ENCODE measurements at regions not wholly inside any gene's neighbourhood (a gene's known extent, or its start where the extent isn't known, plus 50 kb on each side); places are given as distances from the start of the nearest gene placed in this dataset.

DNA sequence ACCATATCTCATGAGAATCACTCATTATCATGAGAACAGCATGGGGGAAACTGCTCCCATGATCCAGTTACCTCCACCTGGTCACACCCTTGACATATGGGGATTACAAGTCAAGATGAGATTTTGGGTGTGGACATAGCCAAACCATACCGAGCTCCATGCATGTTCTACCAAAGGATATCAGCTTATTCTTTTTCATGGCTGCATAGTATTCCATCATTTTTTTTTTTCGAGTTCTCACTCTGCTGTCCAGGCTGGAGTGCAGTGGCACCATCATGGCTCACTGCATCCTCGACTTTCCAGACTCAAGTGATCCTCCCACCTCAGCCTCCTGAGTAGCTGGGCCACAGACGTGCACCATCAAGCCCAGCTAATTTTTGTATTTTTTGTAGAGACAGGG, 668.3 kb downstream of the GATA3 start:
- no peak for DNase-seq (ENCODE audit: low read depth in 4 of 4, low spot score in 2 of 4)

DNA sequence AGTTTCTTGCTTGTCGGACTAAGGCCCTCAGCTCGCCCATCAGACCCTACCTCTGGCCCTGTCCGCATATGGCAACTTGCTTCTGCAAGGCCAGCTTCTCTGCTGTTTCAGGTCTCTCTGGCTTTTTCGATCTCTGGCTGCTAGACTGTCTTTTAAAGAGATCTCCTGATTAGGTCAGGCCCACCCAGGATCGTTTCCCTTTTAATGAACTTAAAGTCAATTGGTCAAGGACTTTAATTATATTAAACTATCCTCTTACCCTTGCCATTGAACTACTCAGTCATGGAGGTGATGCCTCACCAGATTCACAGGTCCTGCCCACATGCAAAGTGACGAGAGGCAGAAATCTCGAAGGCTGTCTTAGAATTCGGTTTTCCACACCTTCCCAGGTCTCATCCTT, 670.9 kb downstream of the GATA3 start:
- no peak for DNase-seq (ENCODE audit: low read depth in 4 of 4, low spot score in 2 of 4)

DNA sequence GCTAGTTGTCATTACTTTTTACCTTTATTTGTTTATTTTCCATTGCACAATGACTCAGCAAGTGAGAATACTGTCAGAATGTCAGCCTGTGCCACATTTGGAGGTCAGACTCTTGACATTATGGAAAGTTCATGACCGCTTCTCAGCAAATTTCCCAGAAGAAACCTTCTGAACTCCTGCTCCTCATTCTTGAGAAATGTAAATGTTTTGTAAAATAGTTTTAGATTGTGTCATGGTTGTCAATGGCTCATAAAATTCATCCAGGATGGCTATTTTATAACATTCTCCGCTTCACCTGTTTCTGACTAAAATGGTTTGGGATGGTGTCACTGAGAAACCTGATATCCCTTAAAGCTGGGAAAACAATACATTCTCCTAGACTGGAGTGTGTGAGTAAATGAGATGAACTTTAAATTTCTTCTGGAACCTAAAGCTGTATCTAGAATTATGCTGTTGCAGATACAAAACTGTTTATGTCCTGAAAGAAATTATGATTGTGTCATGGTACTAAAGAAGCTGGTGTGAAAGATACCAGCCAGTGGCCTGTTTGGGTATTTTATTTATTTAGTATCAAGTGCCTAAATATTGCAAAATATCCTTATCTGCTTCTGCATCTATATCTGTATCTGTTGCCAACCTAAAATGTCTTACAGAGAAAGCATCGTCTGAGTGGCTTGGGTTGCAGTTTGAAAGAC, 671.7 kb downstream of the GATA3 start:
- DNase-seq (ENCODE audit: low read depth in 4 of 4, low spot score in 2 of 4) = no peak

DNA sequence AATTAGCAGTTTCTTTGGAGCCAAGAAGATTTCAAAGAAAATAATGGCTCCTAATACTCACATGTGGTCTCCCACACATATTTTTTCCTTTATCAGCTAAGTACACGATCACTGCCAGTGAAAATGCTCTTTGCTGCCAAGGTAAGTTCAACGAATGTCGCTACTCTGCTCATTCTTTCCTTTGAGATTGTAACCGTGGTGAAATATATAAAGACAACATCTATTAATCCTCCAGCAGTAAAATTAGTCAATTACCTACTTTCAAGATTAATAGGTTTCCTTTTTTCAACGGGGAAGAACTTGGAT, 672.2 kb downstream of the GATA3 start:
- DNase-seq (ENCODE audit: low read depth in 4 of 4, low spot score in 2 of 4) = no peak

DNA sequence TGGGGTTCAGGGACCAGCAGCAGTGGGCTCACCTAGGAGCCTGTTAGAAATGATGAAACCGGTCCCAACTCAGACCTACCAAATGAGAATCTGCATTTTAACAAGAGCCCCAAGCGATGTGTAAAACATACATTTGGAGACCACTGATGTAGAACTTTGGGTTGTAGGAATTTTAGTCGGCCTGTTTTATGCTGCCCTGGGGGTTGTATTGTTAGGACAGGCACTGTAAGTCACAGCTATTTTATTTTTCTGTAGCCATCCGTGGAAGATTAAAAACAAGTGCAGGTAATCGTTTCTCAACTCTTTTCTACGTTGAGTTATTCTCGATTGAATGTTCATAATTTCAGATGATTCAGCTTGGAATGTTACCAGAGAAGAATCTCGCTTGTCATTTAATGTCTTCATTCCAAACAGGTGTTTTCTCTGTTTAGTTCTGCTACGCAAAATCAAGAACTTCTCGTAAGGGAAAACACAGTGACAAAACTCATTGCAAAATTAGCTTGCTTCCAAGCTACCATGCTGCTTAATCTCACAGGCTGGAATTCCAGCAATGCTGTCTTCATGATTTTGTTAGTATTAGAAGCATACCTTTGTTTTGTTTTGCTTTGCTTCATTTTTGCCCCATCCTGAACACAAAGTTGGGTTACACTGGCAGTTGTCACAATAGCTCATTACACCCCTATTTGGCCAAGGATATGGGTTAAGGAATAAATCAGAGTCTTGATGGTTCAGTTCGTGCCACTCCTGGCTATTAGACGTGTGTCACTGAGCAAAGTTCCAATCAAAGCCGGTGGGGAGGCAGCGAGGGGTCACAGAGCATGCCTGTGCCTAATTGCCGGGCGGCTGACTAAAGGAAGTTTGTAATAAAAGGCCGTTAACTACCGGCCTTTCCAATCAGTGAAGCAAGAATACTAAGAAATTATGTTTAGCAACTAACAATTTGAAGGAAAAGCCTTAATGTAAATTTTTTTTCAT, 676.9 kb downstream of the GATA3 start:
- DNase-seq (ENCODE audit: low read depth in 4 of 4, low spot score in 2 of 4) = peak in 1 of 4 donors; percentile 37

DNA sequence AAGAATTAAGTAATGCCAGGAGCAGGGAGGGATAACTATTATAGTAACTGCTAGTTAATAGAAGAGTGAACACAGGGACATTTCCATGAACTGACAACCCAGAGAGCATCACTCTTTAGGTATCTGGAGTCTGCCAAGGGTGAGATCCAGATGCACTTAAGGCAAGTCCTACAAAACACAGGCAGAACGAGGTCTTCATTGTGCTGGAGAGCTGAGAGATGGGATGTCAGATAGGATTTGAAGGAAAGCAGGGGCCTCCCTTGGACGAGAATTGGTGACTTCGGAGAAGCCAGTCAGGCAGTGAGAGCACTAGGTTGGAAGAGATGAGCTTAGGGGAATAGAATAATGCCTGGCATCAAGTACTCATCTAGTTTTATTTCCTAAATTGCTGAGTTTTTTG, 684.5 kb downstream of the GATA3 start:
- no peak for DNase-seq (ENCODE audit: low read depth in 4 of 4, low spot score in 2 of 4)

DNA sequence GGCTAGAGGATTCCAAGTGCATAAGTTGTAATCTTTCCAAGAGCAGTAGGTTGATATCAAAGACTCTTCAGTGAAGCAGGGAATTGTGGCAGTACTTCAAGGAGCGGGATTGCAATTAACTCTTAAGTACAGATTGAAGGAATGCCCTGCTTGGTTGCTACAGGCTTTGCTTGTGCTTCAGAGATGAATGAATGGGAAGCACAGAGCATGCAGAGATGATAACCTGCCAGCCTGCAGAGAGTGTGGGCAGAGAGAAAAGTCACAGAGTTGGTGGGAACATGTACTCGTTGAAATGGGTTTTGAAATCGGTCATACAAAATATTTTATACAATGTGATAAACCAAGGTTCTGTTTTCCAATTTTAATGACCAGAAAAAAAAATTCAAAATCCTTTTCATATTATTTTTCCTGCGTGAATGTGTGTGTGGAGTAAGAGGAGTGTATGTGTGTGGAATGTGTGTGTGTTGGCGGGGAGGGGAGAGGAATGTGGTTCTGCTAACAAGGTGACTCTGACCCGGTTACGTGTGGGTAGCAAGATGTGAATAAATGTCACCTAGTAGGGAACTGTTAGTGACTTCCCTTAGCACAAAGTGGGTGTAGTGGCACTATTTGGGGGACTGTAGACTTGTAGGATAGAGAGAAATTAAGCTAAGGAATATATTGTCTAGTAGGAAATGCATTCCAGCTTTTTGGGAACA, 697.8 kb downstream of the GATA3 start:
- DNase-seq (ENCODE audit: low read depth in 4 of 4, low spot score in 2 of 4) = no peak

DNA sequence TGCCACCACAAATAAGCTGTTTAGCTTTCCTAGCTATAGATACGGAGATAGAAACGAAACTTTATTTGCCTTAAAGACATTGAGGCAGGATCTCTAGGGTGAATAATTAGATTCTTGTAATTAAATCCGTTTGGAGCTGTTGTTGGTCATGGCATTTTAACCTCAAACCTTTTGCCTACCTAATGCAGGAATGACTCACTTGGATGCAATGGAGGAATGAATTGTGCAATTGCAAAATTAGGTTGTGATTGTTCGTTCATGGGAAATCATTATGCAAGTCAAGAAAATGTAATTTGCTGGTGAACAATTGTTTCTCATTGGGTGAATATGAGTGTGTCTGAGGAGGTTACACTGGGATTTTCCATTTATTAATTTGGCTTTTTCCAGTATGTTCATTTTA, 703.5 kb downstream of the GATA3 start:
- DNase-seq (ENCODE audit: low read depth in 4 of 4, low spot score in 2 of 4) = no peak

DNA sequence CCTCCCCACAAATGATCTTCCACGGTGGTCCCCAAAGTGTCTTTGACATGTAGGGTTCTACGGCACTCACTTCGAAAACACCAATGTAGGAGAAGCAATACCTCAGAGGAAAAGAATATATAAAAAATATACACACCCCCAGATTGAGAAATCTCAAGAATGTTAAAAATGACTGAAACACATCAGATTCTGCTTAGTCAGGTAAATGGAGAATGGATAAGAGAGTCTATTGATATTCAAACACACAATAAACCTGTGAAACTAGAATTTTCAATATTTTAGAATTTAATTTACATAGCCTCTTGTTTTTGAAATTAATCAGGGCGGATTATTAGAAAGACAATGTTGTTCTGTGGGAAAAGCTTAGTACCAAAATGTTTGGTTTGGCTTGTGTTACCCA, 712.4 kb downstream of the GATA3 start:
- DNase-seq (ENCODE audit: low read depth in 4 of 4, low spot score in 2 of 4) = no peak

DNA sequence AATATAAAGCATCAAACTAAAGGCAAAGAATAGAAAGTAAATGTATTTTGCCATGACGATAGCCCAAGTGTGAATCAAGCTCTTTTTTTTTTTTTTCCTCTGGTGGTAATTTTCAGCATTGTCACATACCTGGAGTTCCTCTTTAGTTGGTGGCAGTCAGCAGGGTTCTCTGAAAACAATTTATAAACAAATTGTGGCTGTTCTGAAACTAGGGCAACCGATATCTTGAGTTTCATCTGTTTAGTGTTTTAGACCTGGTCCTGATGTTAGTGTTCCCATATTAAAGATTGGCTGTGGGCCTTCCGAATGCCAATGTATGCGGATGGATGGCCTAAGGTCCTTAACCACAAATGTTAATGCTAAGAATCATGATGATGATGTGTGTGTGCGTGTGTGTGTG, 713.1 kb downstream of the GATA3 start:
- DNase-seq (ENCODE audit: low read depth in 4 of 4, low spot score in 2 of 4) = no peak

DNA sequence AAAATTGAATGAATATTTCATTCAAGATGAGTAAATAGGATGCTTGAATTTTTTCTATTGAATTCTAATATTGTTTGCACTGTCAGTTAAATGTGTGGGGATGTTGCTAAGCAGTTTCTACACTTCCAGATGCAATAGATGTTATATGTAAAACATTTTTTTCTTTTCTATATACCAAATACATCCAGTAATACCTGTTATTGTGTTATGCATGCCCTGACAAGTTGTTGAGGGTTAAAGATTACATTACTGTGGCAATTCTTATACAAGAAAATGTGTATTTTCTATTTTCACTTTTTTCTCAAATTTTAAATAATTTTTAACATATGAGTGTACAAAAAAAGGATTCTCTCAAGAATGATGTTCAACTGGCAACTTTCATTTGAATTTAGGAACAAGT, 713.9 kb downstream of the GATA3 start:
- no peak for DNase-seq (ENCODE audit: low read depth in 4 of 4, low spot score in 2 of 4)

DNA sequence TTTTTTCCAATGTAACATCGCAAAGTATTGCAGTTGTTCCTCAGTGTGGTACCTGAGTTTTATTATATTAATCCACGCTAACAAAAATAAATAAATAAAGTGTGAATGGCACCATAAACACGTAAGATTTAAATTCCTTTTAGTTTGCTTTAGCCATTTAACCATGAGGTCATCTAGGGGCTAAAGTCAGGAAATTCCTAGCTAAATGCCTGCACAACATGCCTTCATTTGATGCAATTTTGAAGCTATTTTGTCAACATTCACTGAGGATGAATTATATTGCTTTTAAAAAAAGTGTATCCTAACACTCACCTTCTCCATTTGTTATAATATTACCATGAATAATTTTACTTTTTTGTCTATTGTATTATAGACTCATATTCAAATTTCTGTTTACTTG, 714.4 kb downstream of the GATA3 start:
- DNase-seq (ENCODE audit: low read depth in 4 of 4, low spot score in 2 of 4) = no peak

DNA sequence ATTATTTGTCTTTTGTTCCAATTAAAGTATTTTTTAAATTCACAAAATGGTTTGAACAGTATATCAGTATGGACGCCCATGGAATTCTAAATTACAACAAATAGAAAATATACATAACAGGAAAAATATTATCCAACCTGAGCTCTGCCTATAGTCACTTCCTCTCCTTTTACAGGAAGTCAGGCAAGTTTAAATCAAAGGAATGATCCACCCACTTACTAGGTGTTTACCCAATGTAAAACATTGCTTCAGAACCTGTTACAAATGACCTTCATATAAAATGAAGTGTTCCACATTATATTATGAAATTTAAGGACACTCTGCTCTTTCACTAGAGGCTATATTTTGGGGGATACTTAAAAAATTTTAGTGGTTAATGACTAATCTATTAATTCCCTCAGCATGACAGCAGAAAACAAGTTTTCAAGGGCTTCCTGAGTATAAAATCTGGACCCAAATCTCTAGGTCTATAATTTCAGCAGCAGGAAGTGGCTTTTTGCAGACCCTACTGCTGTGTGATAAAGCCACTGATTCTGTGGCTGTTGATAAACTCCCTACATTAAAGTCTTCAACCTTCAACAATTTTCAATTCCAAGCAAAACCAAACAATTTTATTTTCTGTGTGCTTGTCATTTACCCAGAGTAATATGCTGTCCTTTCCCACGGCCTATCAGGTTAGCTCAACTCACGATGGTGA, 722.6 kb downstream of the GATA3 start:
- no peak for DNase-seq (ENCODE audit: low read depth in 4 of 4, low spot score in 2 of 4)

DNA sequence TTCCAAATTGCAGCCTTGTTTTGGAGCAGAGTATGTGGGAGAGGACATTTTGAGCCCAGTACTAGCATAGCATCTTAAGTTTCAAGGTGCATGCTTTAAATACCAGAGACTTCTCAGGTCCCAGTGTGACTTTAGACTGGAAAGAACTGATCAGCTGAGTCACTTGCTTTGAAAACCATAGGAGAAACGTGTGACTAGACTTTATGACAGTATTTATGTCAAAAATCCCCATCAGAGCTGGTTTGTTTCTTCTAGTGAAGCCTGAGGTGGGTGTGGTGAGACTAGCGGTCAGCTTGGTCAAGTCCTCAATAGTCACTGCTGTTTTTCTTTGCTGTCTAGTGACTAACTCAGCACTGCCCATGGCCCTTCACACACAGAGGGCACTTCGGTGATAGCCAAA, 724.2 kb downstream of the GATA3 start:
- no peak for DNase-seq (ENCODE audit: low read depth in 4 of 4, low spot score in 2 of 4)

DNA sequence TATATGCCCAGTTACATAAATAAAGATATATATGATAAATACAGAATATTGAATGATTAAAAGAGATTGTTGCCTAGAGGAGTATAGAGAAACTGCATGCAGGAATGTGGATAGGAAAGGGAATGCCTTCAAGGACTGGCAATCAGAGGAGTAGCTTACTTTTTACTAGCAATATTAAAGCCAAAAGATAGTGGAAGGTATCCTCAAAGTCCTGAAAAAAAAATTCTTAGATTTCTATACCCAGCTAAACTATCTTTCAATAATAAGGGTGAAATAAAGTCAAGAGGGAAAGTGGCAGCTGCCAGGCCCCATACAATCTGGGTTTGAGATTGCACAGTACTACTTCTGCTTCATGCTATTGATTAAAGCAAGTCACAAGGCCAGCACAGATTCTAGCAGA, 733.2 kb downstream of the GATA3 start:
- no peak for DNase-seq (ENCODE audit: low read depth in 4 of 4, low spot score in 2 of 4)

DNA sequence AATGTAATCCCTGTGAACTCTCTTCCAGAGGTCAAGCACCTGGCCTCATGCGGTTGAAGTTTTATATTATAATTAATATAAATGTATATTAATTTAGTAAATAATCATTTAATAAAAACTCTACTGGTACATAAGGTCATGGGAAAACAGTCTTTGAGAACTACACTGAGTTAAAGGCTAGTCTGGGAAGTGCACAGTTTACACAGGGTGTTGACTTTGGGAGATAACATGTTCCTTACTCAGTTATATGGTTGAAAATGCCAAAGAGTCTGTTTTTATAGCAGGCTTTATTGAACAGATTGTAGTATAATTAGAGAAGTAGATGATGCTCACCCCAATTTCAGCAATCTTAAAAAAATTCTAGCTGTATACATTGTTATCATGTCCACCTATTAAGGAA, 735.9 kb downstream of the GATA3 start:
- no peak for DNase-seq (ENCODE audit: low read depth in 4 of 4, low spot score in 2 of 4)

DNA sequence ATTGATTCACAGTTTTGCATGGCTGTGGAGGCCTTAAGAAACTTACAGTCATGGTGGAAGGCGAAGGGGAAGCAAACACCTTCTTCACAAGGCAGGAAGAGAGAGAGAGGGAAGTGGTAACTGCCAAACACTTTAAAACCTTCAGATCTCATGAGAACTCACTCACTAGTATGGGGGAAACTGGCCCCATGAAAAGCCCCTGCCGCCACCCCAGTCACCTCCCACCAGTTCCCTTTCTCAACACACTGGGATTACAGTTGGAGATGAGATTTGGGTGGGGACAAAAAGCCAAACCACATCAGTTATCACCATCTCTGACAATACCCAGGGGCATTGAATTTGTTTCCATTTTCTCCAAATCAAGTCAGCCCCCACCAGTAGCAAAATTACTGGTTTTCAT, 740.4 kb downstream of the GATA3 start:
- no peak for DNase-seq (ENCODE audit: low read depth in 4 of 4, low spot score in 2 of 4)

DNA sequence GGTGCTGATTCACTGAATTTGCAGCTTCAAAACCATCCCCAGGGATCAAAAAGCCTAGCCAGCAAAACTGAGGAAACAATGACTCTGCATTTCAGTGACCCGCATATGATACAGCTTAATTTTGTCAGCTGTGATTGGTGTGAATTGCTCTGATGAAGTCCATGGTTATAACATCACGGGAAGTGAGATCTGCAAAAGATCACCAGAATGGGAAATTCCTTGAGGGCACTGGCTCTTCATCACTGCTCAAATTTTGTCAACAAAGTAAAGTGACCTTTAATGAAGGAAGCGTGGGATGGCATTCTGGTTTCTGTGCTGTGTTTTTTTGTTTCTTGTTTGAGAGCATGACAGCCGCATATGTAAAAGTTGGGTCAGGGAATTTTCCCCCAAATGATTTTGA, 745.9 kb downstream of the GATA3 start:
- no peak for DNase-seq (ENCODE audit: low read depth in 4 of 4, low spot score in 2 of 4)

DNA sequence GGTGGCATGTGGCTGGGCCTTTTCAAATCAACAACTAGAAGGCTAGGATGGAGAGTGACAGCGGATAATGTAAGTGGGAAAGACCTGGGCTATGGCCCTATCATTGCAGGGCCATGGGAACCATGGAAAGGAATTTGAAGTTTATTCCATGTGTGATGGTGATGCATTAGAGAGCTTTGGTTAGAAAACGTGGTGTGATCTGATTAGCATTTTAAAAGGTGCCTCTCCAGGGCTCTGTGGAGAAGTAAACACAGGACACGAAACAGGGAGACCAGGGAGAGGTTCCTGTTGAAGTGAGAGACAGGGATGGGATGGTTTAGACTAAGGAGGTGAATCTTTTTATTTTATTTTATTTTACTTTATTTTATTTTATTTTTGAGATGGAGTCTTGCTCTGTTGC, 749.5 kb downstream of the GATA3 start:
- DNase-seq (ENCODE audit: low read depth in 4 of 4, low spot score in 2 of 4) = no peak

DNA sequence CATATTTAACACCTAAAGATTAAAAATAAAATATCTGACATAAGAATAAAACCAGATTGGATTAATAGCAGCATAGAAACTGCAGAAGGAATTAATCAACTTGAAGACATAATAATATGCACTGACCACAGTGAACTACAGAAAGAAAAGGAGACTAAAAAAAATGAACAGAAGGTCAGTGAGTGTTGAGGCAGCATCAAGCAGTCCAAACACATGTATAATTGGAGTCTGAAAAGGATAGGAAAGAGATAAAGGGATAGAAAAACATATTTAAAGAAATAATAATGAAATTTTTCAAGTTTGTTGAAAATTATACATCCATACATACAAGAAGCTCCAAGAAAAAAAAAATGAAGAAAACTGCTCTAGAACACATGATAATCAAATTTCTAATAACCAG, 756.2 kb downstream of the GATA3 start:
- no peak for DNase-seq (ENCODE audit: low read depth in 4 of 4, low spot score in 2 of 4)

DNA sequence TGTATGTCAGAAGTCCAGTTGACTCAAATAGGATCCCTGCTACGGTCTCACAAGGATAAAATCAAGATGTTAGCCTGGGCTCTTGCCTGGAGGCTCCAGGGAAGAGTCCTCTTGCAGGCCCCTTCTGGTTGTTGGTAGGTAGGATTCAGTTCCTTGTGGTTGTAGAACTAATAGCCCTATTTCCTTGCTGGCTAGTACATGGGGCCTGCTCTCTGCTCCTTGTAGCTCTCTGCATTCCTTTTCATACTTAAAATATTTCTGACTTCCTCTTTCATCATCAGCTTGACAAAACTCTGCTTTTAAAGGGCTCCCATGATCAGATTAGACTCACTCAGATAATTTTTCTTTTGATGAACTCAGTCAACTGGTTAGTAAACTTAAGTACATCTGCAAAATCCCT, 756.7 kb downstream of the GATA3 start:
- DNase-seq (ENCODE audit: low read depth in 4 of 4, low spot score in 2 of 4) = no peak

Measured in left renal cortex interstitium (tissue), 4 donors.